ENCODE measurements at regions not wholly inside any gene's neighbourhood (a gene's known extent, or its start where the extent isn't known, plus 50 kb on each side); places are given as distances from the start of the nearest gene placed in this dataset.

GRCh38 chr10:117677890-117678500, 135.4 kb downstream of the EMX2 start:
- TF ChIP-seq TCF7L2 (IDR thresholded peaks at IDR 0.05; ENCODE audit: borderline replicate concordance, extremely low read depth, insufficient read depth, insufficient read length) (no peak), SIN3A (IDR thresholded peaks at IDR 0.05; ENCODE audit: low read depth) (no peak), CEBPB (IDR thresholded peaks at IDR 0.05; ENCODE audit: low read depth) (no peak), SP1 (IDR thresholded peaks at IDR 0.05; ENCODE audit: low read depth) (peak; percentile 19; the same call in 1 of the 2 replicates), EGR1 (IDR thresholded peaks at IDR 0.05; ENCODE audit: low read depth) (peak; percentile 38; the same call in 1 of the 2 replicates), POLR2AphosphoS5 (IDR thresholded peaks at IDR 0.05; ENCODE audit: low read depth, low read length) (no peak), JUND (IDR thresholded peaks at IDR 0.05) (peak; percentile 57), YY1 (IDR thresholded peaks at IDR 0.05; ENCODE audit: extremely low read depth, insufficient replicate concordance, low read depth, low read length) (no peak), FOSL1 (IDR thresholded peaks at IDR 0.05; ENCODE audit: low read depth) (peak; percentile 50)
- TF ChIP-seq, protein P1, sequence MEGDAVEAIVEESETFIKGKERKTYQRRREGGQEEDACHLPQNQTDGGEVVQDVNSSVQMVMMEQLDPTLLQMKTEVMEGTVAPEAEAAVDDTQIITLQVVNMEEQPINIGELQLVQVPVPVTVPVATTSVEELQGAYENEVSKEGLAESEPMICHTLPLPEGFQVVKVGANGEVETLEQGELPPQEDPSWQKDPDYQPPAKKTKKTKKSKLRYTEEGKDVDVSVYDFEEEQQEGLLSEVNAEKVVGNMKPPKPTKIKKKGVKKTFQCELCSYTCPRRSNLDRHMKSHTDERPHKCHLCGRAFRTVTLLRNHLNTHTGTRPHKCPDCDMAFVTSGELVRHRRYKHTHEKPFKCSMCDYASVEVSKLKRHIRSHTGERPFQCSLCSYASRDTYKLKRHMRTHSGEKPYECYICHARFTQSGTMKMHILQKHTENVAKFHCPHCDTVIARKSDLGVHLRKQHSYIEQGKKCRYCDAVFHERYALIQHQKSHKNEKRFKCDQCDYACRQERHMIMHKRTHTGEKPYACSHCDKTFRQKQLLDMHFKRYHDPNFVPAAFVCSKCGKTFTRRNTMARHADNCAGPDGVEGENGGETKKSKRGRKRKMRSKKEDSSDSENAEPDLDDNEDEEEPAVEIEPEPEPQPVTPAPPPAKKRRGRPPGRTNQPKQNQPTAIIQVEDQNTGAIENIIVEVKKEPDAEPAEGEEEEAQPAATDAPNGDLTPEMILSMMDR (IDR thresholded peaks at IDR 0.05 in 2 of 3, conservative IDR thresholded peaks at IDR 0.05 in 1 of 3; ENCODE audit: borderline replicate concordance in 1 of 3, insufficient read depth in 1 of 3, low read depth in 2 of 3, low read length in 2 of 3): no peak
- TF ChIP-seq, protein P2, sequence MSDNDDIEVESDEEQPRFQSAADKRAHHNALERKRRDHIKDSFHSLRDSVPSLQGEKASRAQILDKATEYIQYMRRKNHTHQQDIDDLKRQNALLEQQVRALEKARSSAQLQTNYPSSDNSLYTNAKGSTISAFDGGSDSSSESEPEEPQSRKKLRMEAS (IDR thresholded peaks at IDR 0.05): no peak
- H4K20me1 ChIP-seq (ENCODE audit: insufficient read depth): no peaks in the 10 kb centered on the region
- no peak overlapping the region for H3K9ac ChIP-seq (ENCODE audit: low read length)
- H3K4me3 ChIP-seq (replicated peaks in 1 of 2; ENCODE audit: low read depth in 1 of 2, low read length in 2 of 2): no peak overlapping the region
- no TSS peak for BruUV-seq (replicated peaks)
- H3K4me1 ChIP-seq (ENCODE audit: control insufficient read depth in 1 of 2, insufficient read depth in 2 of 2, low read length in 2 of 2): peaks cover 7 to 29% of the 10 kb centered on the region in 2 experiments; a peak in 3 of 4 replicates
- DNase-seq (ENCODE audit: low read depth, low spot score) (no peak), ATAC-seq (peak; percentile 22)
- intact Hi-C loops (cut with micrococcal nuclease): loop anchor here (1.0 kb wide), 1 partner anchor 25 kb away; no protein-coding TSS in a partner anchor
- no peaks in the 10 kb centered on the region for H3K9me3 ChIP-seq (ENCODE audit: control insufficient read depth in 1 of 2, insufficient read depth in 1 of 2, low read depth in 1 of 2, low read length in 2 of 2)
- no peaks in the 10 kb centered on the region for H3K79me2 ChIP-seq (ENCODE audit: insufficient read depth, low read length)
- POLR2A ChIA-PET: no interaction called here
- H2AFZ ChIP-seq (ENCODE audit: low read depth, low read length, poor library complexity, severe bottlenecking): no peak overlapping the region
- H3K36me3 ChIP-seq (ENCODE audit: control insufficient read depth in 1 of 2, insufficient read depth in 2 of 2, low read length in 2 of 2): no peaks in the 10 kb centered on the region
- RAD21 ChIA-PET (ENCODE audit: low non-redundant PET in 1 of 2, low total read pairs in 2 of 2, uncharacterized antibody in 2 of 2, unreplicated experiment in 2 of 2): no interaction called here
- no peak overlapping the region for H3K27ac ChIP-seq (ENCODE audit: low read depth, low read length)
- no peaks in the 10 kb centered on the region for H3K27me3 ChIP-seq (ENCODE audit: insufficient read depth, low read length)
- CTCF ChIA-PET: interaction anchor here (0.9 kb wide), 1 partner anchor 141 kb away, joined by 3 read pairs; no protein-coding TSS in a partner anchor
- no peak overlapping the region for H3K4me2 ChIP-seq (ENCODE audit: low read length)
- no peaks in the 10 kb centered on the region for H3K9me2 ChIP-seq (ENCODE audit: insufficient read depth)
